Immature natural killer cell (primary cell): ENCODE measurements at regions not wholly inside any gene's neighbourhood (a gene's known extent, or its start where the extent isn't known, plus 50 kb on each side); places are given as distances from the start of the nearest gene placed in this dataset.

ENCODE experiments used
- DNase-seq, 3 donors: peaks; one replicate each; pipeline ENCODE4 v3.0.0; 2022; ENCODE audit warnings: mixed read lengths in 1 of 3
- H3K27ac Mint-ChIP-seq, 6 donors: one replicate each; pipeline ENCODE4 v1.8.0; 2020; ENCODE audit warnings: mixed read lengths in 6 of 6, mild to moderate bottlenecking in 5 of 6, inconsistent platforms in 4 of 6, moderate library complexity in 3 of 6
- H3K27me3 Mint-ChIP-seq, 3 donors: one replicate each; pipeline ENCODE4 v1.8.0; 2020 to 2021; ENCODE audit warnings: low read depth in 3 of 3, mild to moderate bottlenecking in 3 of 3, mixed read lengths in 3 of 3, moderate library complexity in 3 of 3, inconsistent platforms in 1 of 3
- H3K36me3 Mint-ChIP-seq, 3 donors: one replicate each; pipeline ENCODE4 v1.8.0; 2020; ENCODE audit warnings: mixed read lengths in 3 of 3, inconsistent platforms in 2 of 3, mild to moderate bottlenecking in 2 of 3
- H3K4me1 Mint-ChIP-seq, 2 donors: one replicate each; pipeline ENCODE4 v1.8.0; 2020; ENCODE audit warnings: inconsistent platforms in 2 of 2, mild to moderate bottlenecking in 2 of 2, mixed read lengths in 2 of 2, moderate library complexity in 1 of 2
- H3K4me3 Mint-ChIP-seq, 5 donors: one replicate each; pipeline ENCODE4 v1.8.0; 2020; ENCODE audit warnings: mild to moderate bottlenecking in 5 of 5, mixed read lengths in 5 of 5, inconsistent platforms in 3 of 5, moderate library complexity in 3 of 5
- H3K9me3 Mint-ChIP-seq, 6 donors: one replicate each; pipeline ENCODE4 v1.8.0; 2020; ENCODE audit warnings: mild to moderate bottlenecking in 6 of 6, mixed read lengths in 6 of 6, inconsistent platforms in 4 of 6, moderate library complexity in 3 of 6

DNA sequence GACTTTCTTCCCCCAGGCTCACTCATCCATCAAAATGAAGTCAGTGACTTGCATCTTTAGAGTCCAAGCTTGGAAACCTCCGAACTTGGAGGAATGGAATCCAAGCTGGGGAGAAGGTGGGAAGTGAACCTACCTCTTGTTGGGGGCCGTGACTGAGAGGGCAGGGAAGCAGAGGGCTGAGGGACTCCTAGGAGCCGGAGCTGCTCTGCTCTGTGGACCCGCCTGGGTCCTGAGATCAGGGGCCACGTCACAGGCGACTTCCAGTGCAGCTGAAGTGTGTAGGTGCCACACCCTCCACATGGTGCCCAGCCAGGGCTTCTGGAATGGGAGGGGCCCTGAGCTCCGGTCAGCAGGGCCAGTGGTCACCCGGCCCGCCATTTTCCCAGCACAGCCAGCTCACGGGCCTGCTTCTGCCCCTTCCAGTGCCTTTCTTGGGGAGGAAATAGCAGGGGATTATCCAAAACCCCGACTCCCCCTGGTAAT, 63.4 kb upstream of the OTOS start:
- peaks cover 19 to 23% of the 10 kb centered on the region in 2 donors for H3K4me1 Mint-ChIP-seq
- H3K9me3 Mint-ChIP-seq = peaks cover 0 to 3% (median 0%) of the 10 kb centered on the region in 6 donors
- no peak overlapping the region for H3K4me3 Mint-ChIP-seq
- H3K27ac Mint-ChIP-seq = no peak overlapping the region
- peaks cover 0 to 18% (median 2%) of the 10 kb centered on the region in 3 donors for H3K27me3 Mint-ChIP-seq
- DNase-seq = no peak
- H3K36me3 Mint-ChIP-seq = no peaks in the 10 kb centered on the region

- Mint-ChIP-seq H3K4me1 (peaks cover 18 to 22% of the 10 kb centered on the region in 2 donors), H3K36me3 (no peaks in the 10 kb centered on the region), H3K27me3 (peaks cover 0 to 18% (median under 1%) of the 10 kb centered on the region in 3 donors), H3K4me3 (peak overlapping the region in 1 of 5 donors; percentile 35), H3K27ac (no peak overlapping the region), H3K9me3 (peaks cover 0 to 3% (median 0%) of the 10 kb centered on the region in 6 donors)
- no peak for DNase-seq
Measured at GRCh38 chr2:240204431-240205276, 64.2 kb upstream of the OTOS start.

DNA sequence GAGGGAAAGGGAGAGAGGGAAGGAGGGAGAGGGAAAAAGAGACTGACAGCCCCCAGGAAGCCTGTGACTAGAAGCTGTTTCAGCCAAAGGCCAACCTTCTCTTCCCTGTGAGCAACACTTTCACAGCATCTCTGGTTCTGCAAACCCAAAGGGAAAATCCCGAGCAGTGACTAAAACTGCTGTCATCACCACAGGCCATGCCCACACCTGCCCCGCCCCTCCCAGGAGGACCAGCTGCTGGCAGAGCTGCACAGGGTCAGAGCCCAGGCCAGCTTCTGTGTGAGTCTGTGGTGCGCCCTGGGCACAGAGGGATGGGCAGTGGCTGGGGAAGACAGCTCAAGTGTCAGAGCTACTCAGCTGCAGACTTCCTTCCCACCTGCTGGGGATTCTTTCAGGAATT, 64.9 kb upstream of the OTOS start:
- H3K27ac Mint-ChIP-seq = no peak overlapping the region
- DNase-seq = no peak

DNA sequence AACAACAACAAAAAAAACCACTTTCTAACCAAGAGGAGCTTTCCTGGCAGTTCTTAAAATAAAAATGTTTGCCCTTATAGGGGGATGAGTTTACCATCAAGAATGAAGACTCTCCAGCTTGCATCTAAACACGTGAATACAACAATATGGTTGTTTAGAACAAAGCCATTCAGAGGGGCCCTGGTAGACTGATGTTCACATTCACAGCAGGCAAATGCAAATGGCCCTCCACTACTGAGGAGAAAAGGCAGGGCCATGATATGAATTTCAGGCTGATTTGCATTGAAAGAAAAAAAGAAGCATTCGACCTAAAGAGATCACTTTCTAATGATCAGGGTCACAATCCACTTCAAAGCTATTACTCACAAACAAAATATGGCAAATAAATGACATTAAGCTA, 65.3 kb upstream of the OTOS start:
- no peak for DNase-seq
- peaks cover 0 to 15% (median 3%) of the 10 kb centered on the region in 3 donors for H3K27me3 Mint-ChIP-seq
- H3K36me3 Mint-ChIP-seq = no peaks in the 10 kb centered on the region
- H3K4me1 Mint-ChIP-seq = peaks cover 7 to 11% of the 10 kb centered on the region in 2 donors
- H3K27ac Mint-ChIP-seq = no peak overlapping the region
- no peak overlapping the region for H3K4me3 Mint-ChIP-seq
- peaks cover 0 to 3% (median 0%) of the 10 kb centered on the region in 6 donors for H3K9me3 Mint-ChIP-seq

More for the DNA sequence above, 64.9 kb upstream of the OTOS start:
- no peaks in the 10 kb centered on the region for H3K36me3 Mint-ChIP-seq
- H3K9me3 Mint-ChIP-seq = peaks cover 0 to 3% (median 0%) of the 10 kb centered on the region in 6 donors
- peaks cover 11 to 15% of the 10 kb centered on the region in 2 donors for H3K4me1 Mint-ChIP-seq
- peaks cover 0 to 15% (median 3%) of the 10 kb centered on the region in 3 donors for H3K27me3 Mint-ChIP-seq
- no peak overlapping the region for H3K4me3 Mint-ChIP-seq

DNA sequence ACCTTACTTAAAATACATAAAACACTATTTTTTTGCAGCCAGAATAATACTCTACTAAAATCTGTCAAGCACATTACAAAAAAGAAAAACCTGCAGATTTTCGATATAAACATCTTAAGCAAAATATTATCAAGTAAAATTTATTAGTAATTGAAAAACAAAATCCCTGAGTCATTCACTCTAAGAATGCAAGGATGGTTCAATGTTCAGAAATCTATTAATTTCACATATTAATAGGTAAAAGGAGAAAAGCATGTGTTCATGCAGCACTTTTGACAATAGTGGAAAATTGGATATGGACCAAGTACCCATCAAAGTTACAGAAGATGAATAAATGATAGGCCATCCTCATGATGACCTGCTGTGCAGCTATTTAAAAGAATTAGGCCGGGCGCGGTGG, 66.2 kb upstream of the OTOS start:
- peaks cover 0 to 2% of the 10 kb centered on the region in 2 donors for H3K4me1 Mint-ChIP-seq
- no peaks in the 10 kb centered on the region for H3K36me3 Mint-ChIP-seq
- no peak overlapping the region for H3K4me3 Mint-ChIP-seq
- H3K9me3 Mint-ChIP-seq = peaks cover 0 to 3% (median 0%) of the 10 kb centered on the region in 6 donors
- H3K27ac Mint-ChIP-seq = no peak overlapping the region
- peaks cover 0 to 17% (median 3%) of the 10 kb centered on the region in 3 donors for H3K27me3 Mint-ChIP-seq
- DNase-seq = no peak

- peaks cover 0 to 3% (median 0%) of the 10 kb centered on the region in 6 donors for H3K9me3 Mint-ChIP-seq
- H3K27me3 Mint-ChIP-seq = peaks cover 0 to 14% (median 3%) of the 10 kb centered on the region in 3 donors
- H3K4me1 Mint-ChIP-seq = no peaks in the 10 kb centered on the region
- DNase-seq = no peak
- H3K36me3 Mint-ChIP-seq = no peaks in the 10 kb centered on the region
- H3K4me3 Mint-ChIP-seq = no peak overlapping the region
- H3K27ac Mint-ChIP-seq = no peak overlapping the region
Measured at GRCh38 chr2:240207661-240208060, 67.2 kb upstream of the OTOS start.

- Mint-ChIP-seq H3K27me3 (peaks cover 0 to 14% (median 3%) of the 10 kb centered on the region in 3 donors), H3K36me3 (no peaks in the 10 kb centered on the region)
- no peak for DNase-seq
Measured at GRCh38 chr2:240208096-240208495, 67.6 kb upstream of the OTOS start.

GRCh38 chr2:240208631-240209211, 68.3 kb upstream of the OTOS start:
- Mint-ChIP-seq H3K9me3 (peaks cover 0 to 3% (median 0%) of the 10 kb centered on the region in 6 donors), H3K27me3 (peaks cover 0 to 12% (median 3%) of the 10 kb centered on the region in 3 donors), H3K36me3 (no peaks in the 10 kb centered on the region), H3K27ac (no peak overlapping the region), H3K4me3 (no peak overlapping the region), H3K4me1 (no peaks in the 10 kb centered on the region)
- no peak for DNase-seq

More at GRCh38 chr2:240208096-240208495, 67.6 kb upstream of the OTOS start:
- Mint-ChIP-seq H3K9me3 (peaks cover 0 to 3% (median 0%) of the 10 kb centered on the region in 6 donors), H3K4me3 (no peak overlapping the region), H3K27ac (no peak overlapping the region), H3K4me1 (no peaks in the 10 kb centered on the region)

DNA sequence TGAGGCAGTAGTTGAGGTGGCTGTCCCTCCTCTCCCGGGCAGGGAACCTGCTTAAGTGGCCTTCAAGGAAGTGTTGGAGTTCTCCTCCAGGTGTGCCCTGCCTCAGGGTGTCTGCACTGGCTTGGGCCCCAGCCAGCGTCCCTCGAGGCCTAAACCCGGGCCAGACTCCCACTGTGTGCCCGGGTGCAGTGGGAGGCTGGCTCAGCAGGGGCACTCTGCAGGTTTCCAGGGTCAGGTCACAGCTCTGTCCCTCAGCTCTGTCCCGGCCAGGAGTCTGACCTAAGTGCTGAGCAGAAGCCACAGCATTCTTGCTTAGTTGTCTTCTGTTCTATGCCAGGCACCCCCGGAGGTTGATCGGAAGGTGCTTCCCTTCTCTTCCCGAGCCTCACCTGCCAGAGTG, 69.0 kb upstream of the OTOS start:
- Mint-ChIP-seq H3K27ac (no peak overlapping the region), H3K27me3 (peaks cover 0 to 11% (median 3%) of the 10 kb centered on the region in 3 donors), H3K4me3 (no peak overlapping the region), H3K4me1 (no peaks in the 10 kb centered on the region), H3K9me3 (peaks cover 0 to 3% (median 0%) of the 10 kb centered on the region in 6 donors), H3K36me3 (no peaks in the 10 kb centered on the region)
- DNase-seq = no peak

DNA sequence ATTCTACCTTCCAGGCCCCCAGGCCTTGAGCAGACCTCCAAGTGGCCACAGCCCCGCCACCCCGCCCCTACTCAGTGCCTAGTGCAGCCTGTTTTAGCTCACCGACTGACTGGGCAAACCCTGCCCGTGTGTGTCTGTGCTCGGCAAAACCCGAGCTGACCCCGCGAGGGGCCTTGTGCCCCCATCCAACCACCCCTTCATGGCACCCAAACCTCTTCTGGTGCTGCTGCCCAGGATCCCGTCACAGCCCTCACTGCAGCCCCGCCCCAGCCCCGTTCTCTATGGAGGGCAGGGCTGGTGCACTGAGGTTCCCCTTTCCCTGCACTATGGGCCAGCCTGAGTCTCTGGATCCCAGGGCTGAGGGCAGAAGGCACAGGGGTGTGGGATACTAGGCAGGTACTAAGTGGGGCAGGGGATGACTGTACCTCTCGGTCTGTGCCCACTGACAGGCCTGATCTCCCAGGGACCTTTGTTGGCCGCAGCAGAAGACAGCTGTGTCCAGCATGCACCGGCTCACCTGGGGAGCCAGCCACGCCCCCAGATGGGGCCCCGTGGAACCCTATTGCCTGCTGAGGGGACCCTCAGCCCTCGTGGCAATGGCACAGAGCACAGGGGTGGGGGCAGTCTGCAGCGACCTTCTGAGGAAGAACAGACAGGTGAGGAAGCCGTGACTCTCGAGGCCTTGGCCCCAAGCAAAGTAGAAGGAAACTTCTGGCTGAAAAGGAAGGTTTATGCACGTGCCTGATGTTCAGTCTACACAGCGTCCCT, 69.9 kb upstream of the OTOS start:
- peaks cover 0 to 3% (median 0%) of the 10 kb centered on the region in 6 donors for H3K9me3 Mint-ChIP-seq
- H3K27me3 Mint-ChIP-seq = peaks cover 0 to 6% (median 3%) of the 10 kb centered on the region in 3 donors
- H3K36me3 Mint-ChIP-seq = no peaks in the 10 kb centered on the region
- no peaks in the 10 kb centered on the region for H3K4me1 Mint-ChIP-seq
- H3K27ac Mint-ChIP-seq = no peak overlapping the region
- no peak for DNase-seq
- H3K4me3 Mint-ChIP-seq = no peak overlapping the region

DNA sequence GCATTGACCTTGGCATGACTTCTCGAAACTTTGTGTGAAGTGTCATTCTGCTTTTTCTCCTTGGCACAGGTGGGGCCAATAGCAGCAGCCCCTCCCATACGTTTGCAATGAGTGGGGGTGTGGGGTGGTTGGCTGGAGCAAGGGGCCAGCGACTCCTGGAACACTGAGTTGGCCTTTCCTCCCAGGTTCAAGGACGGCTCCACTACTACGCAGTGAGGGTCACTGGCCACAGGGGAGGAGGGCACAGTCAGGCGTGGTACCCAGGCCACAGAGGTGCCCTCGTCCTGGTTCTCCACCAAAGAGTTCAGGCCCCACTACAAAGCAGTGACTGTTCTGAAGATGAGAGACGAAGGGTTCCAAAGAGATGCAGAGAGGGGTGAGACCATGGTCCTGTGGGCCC, 70.6 kb upstream of the OTOS start:
- Mint-ChIP-seq H3K4me3 (no peak overlapping the region), H3K9me3 (peaks cover 0 to under 1% (median 0%) of the 10 kb centered on the region in 6 donors), H3K4me1 (no peaks in the 10 kb centered on the region), H3K27ac (no peak overlapping the region), H3K36me3 (no peaks in the 10 kb centered on the region), H3K27me3 (peaks cover 0 to 6% (median 3%) of the 10 kb centered on the region in 3 donors)
- DNase-seq = no peak

- no peaks in the 10 kb centered on the region for H3K4me1 Mint-ChIP-seq
- no peak overlapping the region for H3K27ac Mint-ChIP-seq
- peaks cover 0 to 3% (median 3%) of the 10 kb centered on the region in 3 donors for H3K27me3 Mint-ChIP-seq
- no peak overlapping the region for H3K4me3 Mint-ChIP-seq
- no peak for DNase-seq
- no peaks in the 10 kb centered on the region for H3K36me3 Mint-ChIP-seq
- H3K9me3 Mint-ChIP-seq = no peaks in the 10 kb centered on the region
Measured at GRCh38 chr2:240211598-240212424, 71.4 kb upstream of the OTOS start.
